H9 (cell line): ENCODE measurements at regions not wholly inside any gene's neighbourhood (a gene's known extent, or its start where the extent isn't known, plus 50 kb on each side); places are given as distances from the start of the nearest gene placed in this dataset.

Experiments used
- DNase-seq: peaks from one replicate; pipeline ENCODE4 v3.0.0-alpha.2; 2017
- H2AFZ ChIP-seq: one replicate; pipeline ENCODE4 v1.6.1; 2013; ENCODE audit warnings: mild to moderate bottlenecking, low read length, control low read depth, moderate library complexity
- H2AK5ac ChIP-seq: 2 replicates; pipeline ENCODE4 v1.6.1; 2013; ENCODE audit warnings: low read length, control low read depth, mixed read lengths; ENCODE audit not compliant: insufficient read length
- H2BK120ac ChIP-seq: one replicate; pipeline ENCODE4 v1.6.1; 2013; ENCODE audit warnings: low read depth, mild to moderate bottlenecking, low read length, control low read depth, inconsistent platforms; ENCODE audit not compliant: poor library complexity, severe bottlenecking
- H2BK12ac ChIP-seq: 2 replicates; pipeline ENCODE4 v1.6.1; 2013; ENCODE audit warnings: low read length, control low read depth, mixed read lengths, low read depth; ENCODE audit not compliant: insufficient read length
- H2BK15ac ChIP-seq: 2 replicates; pipeline ENCODE4 v1.6.1; 2013; ENCODE audit warnings: low read depth, low read length, control low read depth
- H2BK20ac ChIP-seq: one replicate; pipeline ENCODE4 v1.6.1; 2013; ENCODE audit warnings: low read depth, mild to moderate bottlenecking, low read length, control low read depth, inconsistent platforms; ENCODE audit not compliant: poor library complexity, severe bottlenecking
- H2BK5ac ChIP-seq: 2 replicates; pipeline ENCODE4 v1.6.1; 2013; ENCODE audit warnings: low read length, control low read depth, mixed read lengths; ENCODE audit not compliant: insufficient read length
- H3K14ac ChIP-seq: 2 replicates; pipeline ENCODE4 v1.6.1; 2013; ENCODE audit warnings: low read length, control low read depth; ENCODE audit not compliant: insufficient read depth
- H3K18ac ChIP-seq: 2 replicates; pipeline ENCODE4 v1.6.1; 2013; ENCODE audit warnings: low read depth, mild to moderate bottlenecking, mixed read lengths, low read length, control low read depth; ENCODE audit not compliant: insufficient read length
- H3K23ac ChIP-seq: 2 replicates; pipeline ENCODE4 v1.6.1; 2013; ENCODE audit warnings: low read length, control low read depth, mixed read lengths, low read depth; ENCODE audit not compliant: insufficient read length
- H3K23me2 ChIP-seq: 2 replicates; pipeline ENCODE4 v1.6.1; 2013; ENCODE audit warnings: low read depth, mild to moderate bottlenecking, mixed read lengths, low read length, control low read depth; ENCODE audit not compliant: insufficient read length, poor library complexity, severe bottlenecking
- H3K27ac ChIP-seq: 2 replicates; pipeline ENCODE4 v1.5.1; 2013; ENCODE audit warnings: low read length, control low read depth, mixed read lengths, low read depth; ENCODE audit not compliant: insufficient read length
- H3K27me3 ChIP-seq: 2 replicates; pipeline ENCODE4 v1.6.1; 2013; ENCODE audit warnings: low read length, control low read depth, inconsistent platforms; ENCODE audit not compliant: insufficient read depth
- H3K4ac ChIP-seq: 2 replicates; pipeline ENCODE4 v1.6.1; 2013; ENCODE audit warnings: low read depth, mild to moderate bottlenecking, control low read depth, inconsistent platforms, low read length, moderate library complexity
- H3K4me1 ChIP-seq: 2 replicates; pipeline ENCODE4 v1.6.1; 2013; ENCODE audit warnings: low read length, control low read depth, inconsistent platforms; ENCODE audit not compliant: insufficient read depth
- H3K4me2 ChIP-seq: 2 replicates; pipeline ENCODE4 v1.6.1; 2013; ENCODE audit warnings: low read length, control low read depth, mixed read lengths; ENCODE audit not compliant: insufficient read length, insufficient read depth
- H3K56ac ChIP-seq: 2 replicates; pipeline ENCODE4 v1.6.1; 2013; ENCODE audit warnings: low read depth, mild to moderate bottlenecking, mixed read lengths, low read length, control low read depth; ENCODE audit not compliant: insufficient read length
- H3K79me1 ChIP-seq: 2 replicates; pipeline ENCODE4 v1.6.1; 2013; ENCODE audit warnings: low read depth, mild to moderate bottlenecking, moderate library complexity, low read length, control low read depth, inconsistent platforms; ENCODE audit not compliant: insufficient read depth, poor library complexity, severe bottlenecking
- H3K79me2 ChIP-seq: 2 replicates; pipeline ENCODE4 v1.6.1; 2013; ENCODE audit warnings: low read length, control low read depth, inconsistent platforms; ENCODE audit not compliant: insufficient read depth
- H3K9ac ChIP-seq: 2 replicates; pipeline ENCODE4 v1.6.1; 2013; ENCODE audit warnings: low read length, control low read depth, mixed read lengths; ENCODE audit not compliant: insufficient read length; ENCODE audit errors: extremely low read depth
- H3K9me3 ChIP-seq: one replicate; pipeline ENCODE4 v1.6.1; 2013; ENCODE audit warnings: low read depth, low read length, inconsistent platforms; ENCODE audit not compliant: control insufficient read depth
- H3T11ph ChIP-seq: one replicate; pipeline ENCODE4 v1.6.1; 2013; ENCODE audit warnings: mild to moderate bottlenecking, low read length, control low read depth, inconsistent platforms
- H4K20me1 ChIP-seq: one replicate; pipeline ENCODE4 v1.6.1; 2013; ENCODE audit not compliant: control insufficient read depth, insufficient read length, insufficient read depth
- H4K5ac ChIP-seq: 2 replicates; pipeline ENCODE4 v1.6.1; 2013; ENCODE audit warnings: low read depth, mild to moderate bottlenecking, mixed read lengths, low read length, control low read depth; ENCODE audit not compliant: insufficient read length
- H4K8ac ChIP-seq: replicated peaks from 2 replicates; pipeline ENCODE4 v1.6.1; 2013; ENCODE audit warnings: low read length, control low read depth, mixed read lengths, low read depth; ENCODE audit not compliant: insufficient read length
- H4K91ac ChIP-seq: 2 replicates; pipeline ENCODE4 v1.6.1; 2013; ENCODE audit warnings: low read depth, mild to moderate bottlenecking, moderate library complexity, mixed read lengths, low read length, control low read depth; ENCODE audit not compliant: insufficient read length
- H3K27ac Mint-ChIP-seq, 3 experiments: 2 replicates in 2 of 3; 3 replicates in 1 of 3; pipeline ENCODE4 v1.8.0; 2020 to 2021; ENCODE audit warnings: mixed read lengths in 3 of 3, mild to moderate bottlenecking in 1 of 3, moderate library complexity in 1 of 3
- H3K27me3 Mint-ChIP-seq: 2 replicates; pipeline ENCODE4 v1.8.0; 2021; ENCODE audit warnings: low read depth, mild to moderate bottlenecking, moderate library complexity, mixed read lengths
- H3K36me3 Mint-ChIP-seq, 3 experiments: 2 replicates in 2 of 3; 3 replicates in 1 of 3; pipeline ENCODE4 v1.8.0; 2020 to 2021; ENCODE audit warnings: low read depth in 3 of 3, mixed read lengths in 3 of 3; ENCODE audit not compliant: insufficient read depth in 1 of 3
- H3K4me1 Mint-ChIP-seq, 2 experiments: 2 replicates each; pipeline ENCODE4 v1.8.0; 2020; ENCODE audit warnings: mixed read lengths in 2 of 2
- H3K4me3 Mint-ChIP-seq, 2 experiments: 2 replicates in 1 of 2; 3 replicates in 1 of 2; pipeline ENCODE4 v1.8.0; 2020 to 2021; ENCODE audit warnings: mild to moderate bottlenecking in 2 of 2, mixed read lengths in 2 of 2, moderate library complexity in 1 of 2
- H3K9me3 Mint-ChIP-seq, 2 experiments: 2 replicates in 1 of 2; 3 replicates in 1 of 2; pipeline ENCODE4 v1.8.0; 2020; ENCODE audit warnings: mild to moderate bottlenecking in 2 of 2, mixed read lengths in 2 of 2, moderate library complexity in 1 of 2
- WGBS: extraction: QIAGEN DNeasy Blood & Tissue Kit; methylation state at CpG from one replicate; pipeline ENCODE4 v1.1.7; 2013; ENCODE audit warnings: missing lambda C conversion rate, low lambda C conversion rate, mixed read lengths; ENCODE audit not compliant: insufficient read length; ENCODE audit errors: extremely low coverage; 5-methylcytosine and 5-hydroxymethylcytosine counted together
- TF ChIP-seq, protein P1 (sequence below): fragments of 200-600 bp; sonication (generic); conservative IDR thresholded peaks from 3 replicates; pipeline ENCODE4 v1.8.0; 2021; ENCODE audit warnings: antibody characterized with exemption, mild to moderate bottlenecking

DNA sequence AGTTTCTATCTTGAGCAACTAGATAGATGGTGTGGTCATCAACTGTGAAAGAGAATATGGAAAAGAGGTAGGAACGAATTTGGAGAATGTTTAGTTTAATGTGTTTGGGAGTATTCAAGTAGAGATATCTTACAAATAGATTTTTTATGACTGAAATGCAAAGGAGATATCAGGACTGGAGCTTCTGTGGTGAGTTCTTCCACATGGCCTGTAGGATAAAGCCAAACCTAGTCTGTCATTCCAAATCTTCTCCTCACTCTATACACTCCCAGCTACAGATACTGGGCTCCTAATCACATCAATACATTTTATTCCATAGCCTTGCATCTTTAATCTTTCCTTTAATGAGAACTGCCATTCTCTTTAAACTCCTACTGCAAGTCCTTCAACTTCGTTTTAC lies 194.3 kb downstream of the FIGN start:
- Histone ChIP-seq H2BK12ac (no peak overlapping the region), H4K91ac (no peak overlapping the region), H3K4me1 (no peaks in the 10 kb centered on the region), H3K14ac (no peak overlapping the region), H4K5ac (no peak overlapping the region), H3K56ac (no peak overlapping the region), H3K18ac (no peak overlapping the region), H3K23ac (no peak overlapping the region), H2BK5ac (no peak overlapping the region), H3K9ac (no peak overlapping the region), H2BK15ac (no peak overlapping the region), H2AK5ac (no peak overlapping the region), H3K4ac (no peak overlapping the region), H3K27ac (no peak overlapping the region), H2BK20ac (no peak overlapping the region), H3K9me3 (no peaks in the 10 kb centered on the region), H3T11ph (no peak overlapping the region), H2BK120ac (no peak overlapping the region), H3K79me1 (no peaks in the 10 kb centered on the region), H3K27me3 (no peaks in the 10 kb centered on the region), H3K4me2 (no peak overlapping the region), H3K79me2 (no peaks in the 10 kb centered on the region), H3K23me2 (no peaks in the 10 kb centered on the region), H2AFZ (no peak overlapping the region), H4K8ac (no peak overlapping the region), H4K20me1 (no peaks in the 10 kb centered on the region)
- TF ChIP-seq, protein P1, sequence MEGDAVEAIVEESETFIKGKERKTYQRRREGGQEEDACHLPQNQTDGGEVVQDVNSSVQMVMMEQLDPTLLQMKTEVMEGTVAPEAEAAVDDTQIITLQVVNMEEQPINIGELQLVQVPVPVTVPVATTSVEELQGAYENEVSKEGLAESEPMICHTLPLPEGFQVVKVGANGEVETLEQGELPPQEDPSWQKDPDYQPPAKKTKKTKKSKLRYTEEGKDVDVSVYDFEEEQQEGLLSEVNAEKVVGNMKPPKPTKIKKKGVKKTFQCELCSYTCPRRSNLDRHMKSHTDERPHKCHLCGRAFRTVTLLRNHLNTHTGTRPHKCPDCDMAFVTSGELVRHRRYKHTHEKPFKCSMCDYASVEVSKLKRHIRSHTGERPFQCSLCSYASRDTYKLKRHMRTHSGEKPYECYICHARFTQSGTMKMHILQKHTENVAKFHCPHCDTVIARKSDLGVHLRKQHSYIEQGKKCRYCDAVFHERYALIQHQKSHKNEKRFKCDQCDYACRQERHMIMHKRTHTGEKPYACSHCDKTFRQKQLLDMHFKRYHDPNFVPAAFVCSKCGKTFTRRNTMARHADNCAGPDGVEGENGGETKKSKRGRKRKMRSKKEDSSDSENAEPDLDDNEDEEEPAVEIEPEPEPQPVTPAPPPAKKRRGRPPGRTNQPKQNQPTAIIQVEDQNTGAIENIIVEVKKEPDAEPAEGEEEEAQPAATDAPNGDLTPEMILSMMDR = no peak
- no peak overlapping the region for H3K27ac Mint-ChIP-seq
- no peak overlapping the region for H3K4me3 Mint-ChIP-seq
- no peaks in the 10 kb centered on the region for H3K27me3 Mint-ChIP-seq
- DNase-seq = no peak
- H3K4me1 Mint-ChIP-seq = no peaks in the 10 kb centered on the region
- no peaks in the 10 kb centered on the region; a peak in 1 of 7 replicates for H3K36me3 Mint-ChIP-seq
- 100% methylated on average over 1 of the region's 2 CpGs for WGBS
- H3K9me3 Mint-ChIP-seq = no peaks in the 10 kb centered on the region; a peak in 1 of 5 replicates
